AG09309 (cell line): ENCODE measurements at regions not wholly inside any gene's neighbourhood (a gene's known extent, or its start where the extent isn't known, plus 50 kb on each side); places are given as distances from the start of the nearest gene placed in this dataset.

Experiments used
- DNase-seq: peaks from one replicate; pipeline ENCODE4 v3.0.0-alpha.2; 2010; ENCODE audit warnings: low read depth
- H3K4me3 ChIP-seq: 2 replicates; pipeline ENCODE4 v1.5.1; 2011; ENCODE audit warnings: mild to moderate bottlenecking, low read depth, low read length, moderate library complexity; ENCODE audit not compliant: control insufficient read depth
- CTCF ChIP-seq: IDR thresholded peaks from 2 replicates; pipeline ENCODE4 v1.5.1; 2011; ENCODE audit warnings: mild to moderate bottlenecking, low read depth, low read length, inconsistent platforms; ENCODE audit not compliant: insufficient read depth, control insufficient read depth; ENCODE audit errors: missing control alignments

- no peak for DNase-seq
- TF ChIP-seq CTCF = no peak
- no peak overlapping the region for H3K4me3 ChIP-seq
Observed at GRCh38 chrX:55142206-55142918, 53.5 kb downstream of the PAGE2 start.

GRCh38 chrX:55142919-55143310 lies 54.1 kb downstream of the PAGE2 start:
- no peak overlapping the region for H3K4me3 ChIP-seq
- DNase-seq = no peak
- TF ChIP-seq CTCF = no peak

- H3K4me3 ChIP-seq = no peak overlapping the region
- DNase-seq = no peak
Observed at GRCh38 chrX:55143621-55144020, 54.8 kb downstream of the PAGE2 start.

GRCh38 chrX:55144697-55145096 lies 55.9 kb downstream of the PAGE2 start:
- no peak for DNase-seq

More at GRCh38 chrX:55143621-55144020, 54.8 kb downstream of the PAGE2 start:
- TF ChIP-seq CTCF = no peak

GRCh38 chrX:55149242-55149641 lies 60.4 kb downstream of the PAGE2 start:
- no peak for DNase-seq
- TF ChIP-seq CTCF = no peak
- H3K4me3 ChIP-seq = no peak overlapping the region

More at GRCh38 chrX:55144697-55145096, 55.9 kb downstream of the PAGE2 start:
- TF ChIP-seq CTCF = no peak
- H3K4me3 ChIP-seq = no peak overlapping the region

- DNase-seq = no peak
- no peak for TF ChIP-seq CTCF
- no peak overlapping the region for H3K4me3 ChIP-seq
Observed at GRCh38 chrX:55151199-55151598, 62.4 kb downstream of the PAGE2 start.
